ENCODE measurements at regions not wholly inside any gene's neighbourhood (a gene's known extent, or its start where the extent isn't known, plus 50 kb on each side); places are given as distances from the start of the nearest gene placed in this dataset.

DNA sequence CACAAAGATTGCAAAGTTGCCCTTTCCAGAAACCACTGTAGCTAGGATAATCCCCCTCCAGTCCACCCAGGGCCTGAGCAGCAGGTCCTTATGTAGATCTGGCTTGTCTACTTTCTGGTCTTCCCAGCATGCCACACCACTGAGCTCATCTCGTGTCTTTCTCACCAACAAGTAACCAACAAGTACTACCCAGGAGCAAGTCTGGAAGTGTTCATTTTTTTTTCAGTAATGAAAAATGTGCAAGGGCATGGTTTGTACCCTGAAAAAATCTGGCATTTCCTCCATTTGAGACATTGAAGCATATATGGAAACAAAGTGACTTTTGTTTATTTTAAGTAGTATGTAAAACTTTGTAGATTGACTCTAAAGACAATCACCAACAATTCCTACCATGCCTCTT, 120.8 kb downstream of the INHBA start:
- CTCF ChIA-PET, result no interaction called here
- H3K4me1 ChIP-seq (ENCODE audit: control insufficient read depth in 1 of 2, insufficient read depth in 2 of 2, low read depth in 1 of 2, low read length in 1 of 2), result peaks cover 0 to 12% of the 10 kb centered on the region in 2 experiments; a peak in 1 of 4 replicates
- no peaks in the 10 kb centered on the region for H3K9me3 ChIP-seq
- no peaks in the 10 kb centered on the region for H4K20me1 ChIP-seq (ENCODE audit: insufficient read depth)
- H3K27ac ChIP-seq (ENCODE audit: low read depth in 2 of 2, low read length in 1 of 2), result no peak overlapping the region
- no peak overlapping the region for H3K9ac ChIP-seq
- TF ChIP-seq FOXJ3 (CRISPR knock-in tag; IDR thresholded peaks at IDR 0.05) (no peak), YY1 (IDR thresholded peaks at IDR 0.05; ENCODE audit: low read depth) (no peak), EZH2phosphoT487 (IDR thresholded peaks at IDR 0.05; ENCODE audit: borderline replicate concordance, low read depth) (no peak), RAD21 (IDR thresholded peaks at IDR 0.05; ENCODE audit: low read length) (no peak), MXI1 (IDR thresholded peaks at IDR 0.05; ENCODE audit: low read depth, low read length) (no peak), ELF1 (IDR thresholded peaks at IDR 0.05) (no peak), RXRA (IDR thresholded peaks at IDR 0.05; ENCODE audit: borderline replicate concordance, low read depth) (no peak), RCOR1 (IDR thresholded peaks at IDR 0.05; ENCODE audit: low read length) (no peak), GABPA (IDR thresholded peaks at IDR 0.05; ENCODE audit: low read depth) (no peak), POLR2AphosphoS5 (IDR thresholded peaks at IDR 0.05; ENCODE audit: low read depth, low read length) (no peak), NFIC (IDR thresholded peaks at IDR 0.05; ENCODE audit: borderline replicate concordance) (no peak), SIN3A (IDR thresholded peaks at IDR 0.05; ENCODE audit: borderline replicate concordance, low read depth, low read length) (no peak)
- TF ChIP-seq, protein P1, sequence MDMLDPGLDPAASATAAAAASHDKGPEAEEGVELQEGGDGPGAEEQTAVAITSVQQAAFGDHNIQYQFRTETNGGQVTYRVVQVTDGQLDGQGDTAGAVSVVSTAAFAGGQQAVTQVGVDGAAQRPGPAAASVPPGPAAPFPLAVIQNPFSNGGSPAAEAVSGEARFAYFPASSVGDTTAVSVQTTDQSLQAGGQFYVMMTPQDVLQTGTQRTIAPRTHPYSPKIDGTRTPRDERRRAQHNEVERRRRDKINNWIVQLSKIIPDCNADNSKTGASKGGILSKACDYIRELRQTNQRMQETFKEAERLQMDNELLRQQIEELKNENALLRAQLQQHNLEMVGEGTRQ (IDR thresholded peaks at IDR 0.05; ENCODE audit: borderline replicate concordance, low read depth, low read length), result no peak
- TF ChIP-seq, protein P2, sequence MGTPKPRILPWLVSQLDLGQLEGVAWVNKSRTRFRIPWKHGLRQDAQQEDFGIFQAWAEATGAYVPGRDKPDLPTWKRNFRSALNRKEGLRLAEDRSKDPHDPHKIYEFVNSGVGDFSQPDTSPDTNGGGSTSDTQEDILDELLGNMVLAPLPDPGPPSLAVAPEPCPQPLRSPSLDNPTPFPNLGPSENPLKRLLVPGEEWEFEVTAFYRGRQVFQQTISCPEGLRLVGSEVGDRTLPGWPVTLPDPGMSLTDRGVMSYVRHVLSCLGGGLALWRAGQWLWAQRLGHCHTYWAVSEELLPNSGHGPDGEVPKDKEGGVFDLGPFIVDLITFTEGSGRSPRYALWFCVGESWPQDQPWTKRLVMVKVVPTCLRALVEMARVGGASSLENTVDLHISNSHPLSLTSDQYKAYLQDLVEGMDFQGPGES (IDR thresholded peaks at IDR 0.05; ENCODE audit: low read depth, low read length), result no peak
- TF ChIP-seq, protein P3, sequence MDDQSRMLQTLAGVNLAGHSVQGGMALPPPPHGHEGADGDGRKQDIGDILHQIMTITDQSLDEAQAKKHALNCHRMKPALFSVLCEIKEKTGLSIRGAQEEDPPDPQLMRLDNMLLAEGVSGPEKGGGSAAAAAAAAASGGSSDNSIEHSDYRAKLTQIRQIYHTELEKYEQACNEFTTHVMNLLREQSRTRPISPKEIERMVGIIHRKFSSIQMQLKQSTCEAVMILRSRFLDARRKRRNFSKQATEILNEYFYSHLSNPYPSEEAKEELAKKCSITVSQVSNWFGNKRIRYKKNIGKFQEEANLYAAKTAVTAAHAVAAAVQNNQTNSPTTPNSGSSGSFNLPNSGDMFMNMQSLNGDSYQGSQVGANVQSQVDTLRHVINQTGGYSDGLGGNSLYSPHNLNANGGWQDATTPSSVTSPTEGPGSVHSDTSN (IDR thresholded peaks at IDR 0.05), result no peak
- TF ChIP-seq, protein P4, sequence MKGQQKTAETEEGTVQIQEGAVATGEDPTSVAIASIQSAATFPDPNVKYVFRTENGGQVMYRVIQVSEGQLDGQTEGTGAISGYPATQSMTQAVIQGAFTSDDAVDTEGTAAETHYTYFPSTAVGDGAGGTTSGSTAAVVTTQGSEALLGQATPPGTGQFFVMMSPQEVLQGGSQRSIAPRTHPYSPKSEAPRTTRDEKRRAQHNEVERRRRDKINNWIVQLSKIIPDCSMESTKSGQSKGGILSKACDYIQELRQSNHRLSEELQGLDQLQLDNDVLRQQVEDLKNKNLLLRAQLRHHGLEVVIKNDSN (IDR thresholded peaks at IDR 0.05; ENCODE audit: borderline replicate concordance, low read depth), result no peak
- TF ChIP-seq, protein P5, sequence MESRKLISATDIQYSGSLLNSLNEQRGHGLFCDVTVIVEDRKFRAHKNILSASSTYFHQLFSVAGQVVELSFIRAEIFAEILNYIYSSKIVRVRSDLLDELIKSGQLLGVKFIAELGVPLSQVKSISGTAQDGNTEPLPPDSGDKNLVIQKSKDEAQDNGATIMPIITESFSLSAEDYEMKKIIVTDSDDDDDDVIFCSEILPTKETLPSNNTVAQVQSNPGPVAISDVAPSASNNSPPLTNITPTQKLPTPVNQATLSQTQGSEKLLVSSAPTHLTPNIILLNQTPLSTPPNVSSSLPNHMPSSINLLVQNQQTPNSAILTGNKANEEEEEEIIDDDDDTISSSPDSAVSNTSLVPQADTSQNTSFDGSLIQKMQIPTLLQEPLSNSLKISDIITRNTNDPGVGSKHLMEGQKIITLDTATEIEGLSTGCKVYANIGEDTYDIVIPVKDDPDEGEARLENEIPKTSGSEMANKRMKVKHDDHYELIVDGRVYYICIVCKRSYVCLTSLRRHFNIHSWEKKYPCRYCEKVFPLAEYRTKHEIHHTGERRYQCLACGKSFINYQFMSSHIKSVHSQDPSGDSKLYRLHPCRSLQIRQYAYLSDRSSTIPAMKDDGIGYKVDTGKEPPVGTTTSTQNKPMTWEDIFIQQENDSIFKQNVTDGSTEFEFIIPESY (IDR thresholded peaks at IDR 0.05; ENCODE audit: borderline replicate concordance, low read depth), result no peak
- no peaks in the 10 kb centered on the region for H3K36me3 ChIP-seq (replicated peaks in 1 of 2; ENCODE audit: control insufficient read depth in 1 of 2, insufficient read depth in 2 of 2, low read length in 1 of 2)
- no peaks in the 10 kb centered on the region for H3K9me2 ChIP-seq
- no peaks in the 10 kb centered on the region for H3K79me2 ChIP-seq (ENCODE audit: insufficient read depth)
- no peak overlapping the region for H2AFZ ChIP-seq (ENCODE audit: low read depth)
- 45% methylated on average over 1 of the region's 1 CpG for WGBS (ENCODE audit: low lambda C conversion rate)
- no peak overlapping the region for H3K4me3 ChIP-seq (ENCODE audit: low read depth in 2 of 2, low read length in 1 of 2)
- no peak overlapping the region for H3K4me2 ChIP-seq
- peaks cover 21% of the 10 kb centered on the region for H3F3A ChIP-seq (replicated peaks; ENCODE audit: insufficient read depth)
- H3K27me3 ChIP-seq (ENCODE audit: insufficient read depth), result no peaks in the 10 kb centered on the region
- POLR2A ChIA-PET, result no interaction called here
- no peak for DNase-seq

All from SK-N-SH (cell line).